Small intestine (tissue), 7 donors: ENCODE measurements at regions not wholly inside any gene's neighbourhood (a gene's known extent, or its start where the extent isn't known, plus 50 kb on each side); places are given as distances from the start of the nearest gene placed in this dataset.
"Not testable (repeated sequence)": the region's sequence is repeated elsewhere in the genome, so short reads cannot be mapped to it uniquely, and the experiment has no call there.

Experiments used
- DNase-seq, 2 donors: peaks; one replicate each; pipeline versions ENCODE4 v3.0.0 to v3.0.0-alpha.2; 2013
- FAIRE-seq: peaks from 2 replicates; lab custom pipeline; 2012; peaks lifted over from hg19 to GRCh38; lab: Jason Lieb, UNC
- H3K27ac ChIP-seq, 3 donors: one replicate each; pipeline ENCODE4 v1.5.1; 2013; ENCODE audit warnings: low read length in 2 of 3, mild to moderate bottlenecking in 2 of 3, control low read depth in 1 of 3, inconsistent platforms in 1 of 3, low read depth in 1 of 3, moderate library complexity in 1 of 3
- H3K27me3 ChIP-seq, 3 donors: one replicate each; pipeline ENCODE4 v1.6.1; 2013; ENCODE audit warnings: low read length in 3 of 3, inconsistent platforms in 1 of 3; ENCODE audit not compliant: control insufficient read depth in 3 of 3, insufficient read depth in 3 of 3
- H3K36me3 ChIP-seq, 3 donors: one replicate each; pipeline ENCODE4 v1.6.1; 2013; ENCODE audit warnings: low read length in 3 of 3, inconsistent platforms in 1 of 3, low read depth in 1 of 3, mild to moderate bottlenecking in 1 of 3, moderate library complexity in 1 of 3; ENCODE audit not compliant: control insufficient read depth in 3 of 3, insufficient read depth in 2 of 3
- H3K4me1 ChIP-seq, 3 donors: one replicate each; pipeline ENCODE4 v1.6.1; 2013; ENCODE audit warnings: low read length in 2 of 3, inconsistent platforms in 1 of 3, low read depth in 1 of 3, mild to moderate bottlenecking in 1 of 3, moderate library complexity in 1 of 3; ENCODE audit not compliant: control insufficient read depth in 3 of 3, insufficient read depth in 2 of 3
- H3K4me3 ChIP-seq, 3 donors: one replicate each; pipeline ENCODE4 v1.5.1; 2013; ENCODE audit warnings: low read length in 3 of 3, control low read depth in 1 of 3, inconsistent platforms in 1 of 3, low read depth in 1 of 3, mild to moderate bottlenecking in 1 of 3, moderate library complexity in 1 of 3
- H3K9me3 ChIP-seq, 2 donors: one replicate each; pipeline ENCODE4 v1.6.1; 2013; ENCODE audit warnings: low read depth in 1 of 2, low read length in 1 of 2; ENCODE audit not compliant: control insufficient read depth in 2 of 2, insufficient read depth in 1 of 2
- WGBS, 3 donors: extraction: QIAGEN DNeasy Blood & Tissue Kit; methylation state at CpG; one replicate each; pipeline ENCODE4 v1.1.7; 2013; 5-methylcytosine and 5-hydroxymethylcytosine counted together
- donor health status: healthy with polysubstance abuse.
- donor health status: control.
- donor health status: control.
- donor health status: Bipolar disorder and iron deficiency.
- donor health status: healthy.

- WGBS, 3 donors: 83 to 90% (median 84%) methylated on average over 2 of the region's 2 CpGs
- not testable (repeated sequence) for DNase-seq, H3K4me1 ChIP-seq, H3K27me3 ChIP-seq, H3K27ac ChIP-seq, FAIRE-seq, H3K9me3 ChIP-seq, H3K4me3 ChIP-seq, H3K36me3 ChIP-seq
Observed at GRCh38 chr10:61818251-61818650, 83.2 kb upstream of the ARID5B start.

- FAIRE-seq (no peak), DNase-seq (no peak)
- H3K9me3 ChIP-seq: no peaks in the 10 kb centered on the region
- no peaks in the 10 kb centered on the region for H3K4me1 ChIP-seq
- no peak overlapping the region for H3K27ac ChIP-seq
- no peaks in the 10 kb centered on the region for H3K36me3 ChIP-seq
- no peak overlapping the region for H3K4me3 ChIP-seq
- WGBS, 3 donors: 89 to 91% (median 89%) methylated on average over 1 of the region's 1 CpG
- H3K27me3 ChIP-seq: no peaks in the 10 kb centered on the region
Observed at GRCh38 chr10:61819208-61819607, 82.3 kb upstream of the ARID5B start.

- H3K27me3 ChIP-seq: no peaks in the 10 kb centered on the region
- FAIRE-seq (no peak), DNase-seq (no peak)
- H3K9me3 ChIP-seq: no peaks in the 10 kb centered on the region
- no peaks in the 10 kb centered on the region for H3K4me1 ChIP-seq
- no peak overlapping the region for H3K27ac ChIP-seq
- no peaks in the 10 kb centered on the region for H3K36me3 ChIP-seq
- 81 to 86% (median 84%) methylated on average over 5 of the region's 5 CpGs for WGBS, 3 donors
- no peak overlapping the region for H3K4me3 ChIP-seq
Observed at GRCh38 chr10:61821153-61821552, 80.3 kb upstream of the ARID5B start.

- DNase-seq: no peak
- WGBS, 3 donors: 70 to 82% (median 82%) methylated on average over 1 of the region's 1 CpG
- Histone ChIP-seq H3K4me1 (no peaks in the 10 kb centered on the region), H3K36me3 (no peaks in the 10 kb centered on the region), H3K27me3 (no peaks in the 10 kb centered on the region), H3K4me3 (no peak overlapping the region), H3K9me3 (no peaks in the 10 kb centered on the region), H3K27ac (no peak overlapping the region)
- no peak for FAIRE-seq
Observed at GRCh38 chr10:61821693-61822092, 79.8 kb upstream of the ARID5B start.

DNA sequence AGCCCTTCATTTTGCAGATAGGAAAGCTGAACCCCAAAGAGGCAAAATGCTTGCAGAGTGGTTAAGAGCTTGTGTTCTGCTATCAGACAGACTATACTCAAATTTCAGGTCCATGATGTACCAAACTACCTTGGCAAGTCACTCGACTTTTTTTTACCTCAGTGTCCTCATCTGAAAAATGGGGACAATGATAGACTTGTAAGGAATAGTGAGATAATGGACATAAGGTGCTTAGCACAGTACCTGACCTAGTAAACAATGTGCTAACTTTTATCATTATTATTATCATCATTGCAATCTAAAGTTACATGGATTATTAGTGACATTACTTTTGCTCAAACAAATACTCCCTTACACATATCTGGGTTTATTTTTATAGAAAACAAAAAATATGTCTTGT is 79.4 kb upstream of the ARID5B start:
- 74 to 85% (median 77%) methylated on average over 1 of the region's 1 CpG for WGBS, 3 donors
- FAIRE-seq: no peak

GRCh38 chr10:61822781-61823230 is 78.7 kb upstream of the ARID5B start:
- no peaks in the 10 kb centered on the region for H3K27me3 ChIP-seq
- no peak overlapping the region for H3K27ac ChIP-seq
- 46 to 65% (median 61%) methylated on average over 3 of the region's 3 CpGs for WGBS, 3 donors
- H3K9me3 ChIP-seq: no peaks in the 10 kb centered on the region
- no peaks in the 10 kb centered on the region for H3K4me1 ChIP-seq
- no peak overlapping the region for H3K4me3 ChIP-seq
- DNase-seq (no peak), FAIRE-seq (no peak)
- no peaks in the 10 kb centered on the region for H3K36me3 ChIP-seq

More for the DNA sequence above, 79.4 kb upstream of the ARID5B start:
- no peaks in the 10 kb centered on the region for H3K4me1 ChIP-seq
- DNase-seq: no peak
- H3K27ac ChIP-seq: no peak overlapping the region
- H3K9me3 ChIP-seq: no peaks in the 10 kb centered on the region
- H3K36me3 ChIP-seq: no peaks in the 10 kb centered on the region
- no peak overlapping the region for H3K4me3 ChIP-seq
- H3K27me3 ChIP-seq: no peaks in the 10 kb centered on the region

- 88 to 94% (median 92%) methylated on average over 5 of the region's 5 CpGs for WGBS, 3 donors
- DNase-seq (no peak), FAIRE-seq (no peak)
- Histone ChIP-seq H3K36me3 (no peaks in the 10 kb centered on the region), H3K4me3 (no peak overlapping the region), H3K9me3 (no peaks in the 10 kb centered on the region), H3K27ac (no peak overlapping the region), H3K4me1 (no peaks in the 10 kb centered on the region), H3K27me3 (no peaks in the 10 kb centered on the region)
Observed at GRCh38 chr10:61825001-61825400, 76.5 kb upstream of the ARID5B start.

GRCh38 chr10:61825628-61826027 is 75.9 kb upstream of the ARID5B start:
- Histone ChIP-seq H3K4me1 (peaks cover 0 to 3% (median 0%) of the 10 kb centered on the region in 3 donors), H3K4me3 (no peak overlapping the region), H3K27me3 (no peaks in the 10 kb centered on the region), H3K27ac (no peak overlapping the region), H3K36me3 (no peaks in the 10 kb centered on the region), H3K9me3 (no peaks in the 10 kb centered on the region)
- 71 to 75% (median 74%) methylated on average over 4 of the region's 4 CpGs for WGBS, 3 donors
- no peak for FAIRE-seq
- DNase-seq: no peak

- 88 to 96% (median 94%) methylated on average over 1 of the region's 1 CpG for WGBS, 3 donors
- DNase-seq: no peak
- Histone ChIP-seq H3K9me3 (peaks cover 0 to 2% of the 10 kb centered on the region in 2 donors), H3K4me1 (peaks cover 0 to 7% (median 0%) of the 10 kb centered on the region in 3 donors), H3K27ac (no peak overlapping the region), H3K36me3 (no peaks in the 10 kb centered on the region), H3K4me3 (no peak overlapping the region), H3K27me3 (no peaks in the 10 kb centered on the region)
- FAIRE-seq: no peak
Observed at GRCh38 chr10:61828034-61828433, 73.5 kb upstream of the ARID5B start.
